Skeletal muscle tissue (tissue), 3 donors: ENCODE measurements at regions not wholly inside any gene's neighbourhood (a gene's known extent, or its start where the extent isn't known, plus 50 kb on each side); places are given as distances from the start of the nearest gene placed in this dataset.

Source experiments
- H3K27ac ChIP-seq: one replicate; pipeline ENCODE4 v1.7.0; 2013; ENCODE audit warnings: mild to moderate bottlenecking, low read depth, low read length, inconsistent platforms
- H3K27me3 ChIP-seq, 3 donors: one replicate each; pipeline ENCODE4 v1.7.0; 2013; ENCODE audit warnings: low read length in 3 of 3; ENCODE audit not compliant: control insufficient read depth in 3 of 3, insufficient read depth in 3 of 3
- H3K36me3 ChIP-seq, 3 donors: one replicate each; pipeline ENCODE4 v1.7.0; 2013; ENCODE audit warnings: low read length in 3 of 3; ENCODE audit not compliant: control insufficient read depth in 3 of 3, insufficient read depth in 3 of 3
- H3K4me1 ChIP-seq, 3 donors: one replicate each; pipeline ENCODE4 v1.7.0; 2013; ENCODE audit warnings: low read length in 3 of 3, mild to moderate bottlenecking in 3 of 3; ENCODE audit not compliant: control insufficient read depth in 3 of 3, insufficient read depth in 3 of 3
- H3K4me3 ChIP-seq, 3 donors: one replicate each; pipeline ENCODE4 v1.7.0; 2013; ENCODE audit warnings: low read length in 3 of 3
- H3K9ac ChIP-seq, 3 donors: one replicate each; pipeline ENCODE4 v1.7.0; 2013; ENCODE audit warnings: low read length in 3 of 3, mild to moderate bottlenecking in 3 of 3, moderate library complexity in 2 of 3, low read depth in 1 of 3
- H3K9me3 ChIP-seq, 3 donors: one replicate each; pipeline ENCODE4 v1.7.0; 2013; ENCODE audit warnings: low read length in 3 of 3; ENCODE audit not compliant: control insufficient read depth in 3 of 3
- donor health status: Osteomylitis.

GRCh38 chrX:121323337-121323736 is 275.9 kb downstream of the GLUD2 start:
- Histone ChIP-seq H3K27ac (no peak overlapping the region), H3K9me3 (no peaks in the 10 kb centered on the region), H3K27me3 (no peaks in the 10 kb centered on the region), H3K9ac (no peak overlapping the region), H3K36me3 (no peaks in the 10 kb centered on the region), H3K4me3 (no peak overlapping the region), H3K4me1 (no peaks in the 10 kb centered on the region)

- Histone ChIP-seq H3K4me3 (no peak overlapping the region), H3K36me3 (no peaks in the 10 kb centered on the region), H3K9me3 (no peaks in the 10 kb centered on the region), H3K9ac (no peak overlapping the region), H3K27ac (no peak overlapping the region), H3K4me1 (no peaks in the 10 kb centered on the region), H3K27me3 (no peaks in the 10 kb centered on the region)
Observed at GRCh38 chrX:121333942-121334341, 286.5 kb downstream of the GLUD2 start.

- Histone ChIP-seq H3K9me3 (no peaks in the 10 kb centered on the region), H3K4me1 (no peaks in the 10 kb centered on the region), H3K9ac (no peak overlapping the region), H3K27ac (no peak overlapping the region), H3K36me3 (no peaks in the 10 kb centered on the region), H3K4me3 (no peak overlapping the region), H3K27me3 (no peaks in the 10 kb centered on the region)
Observed at GRCh38 chrX:121336831-121337421, 289.5 kb downstream of the GLUD2 start.

- Histone ChIP-seq H3K4me1 (no peaks in the 10 kb centered on the region), H3K9ac (no peak overlapping the region), H3K27me3 (no peaks in the 10 kb centered on the region), H3K9me3 (no peaks in the 10 kb centered on the region), H3K4me3 (no peak overlapping the region), H3K27ac (no peak overlapping the region), H3K36me3 (no peaks in the 10 kb centered on the region)
Observed at GRCh38 chrX:121337816-121338215, 290.4 kb downstream of the GLUD2 start.

- Histone ChIP-seq H3K27me3 (no peaks in the 10 kb centered on the region), H3K4me3 (no peak overlapping the region), H3K9me3 (no peaks in the 10 kb centered on the region), H3K27ac (no peak overlapping the region), H3K4me1 (no peaks in the 10 kb centered on the region), H3K9ac (no peak overlapping the region), H3K36me3 (no peaks in the 10 kb centered on the region)
Observed at GRCh38 chrX:121349263-121349662, 301.9 kb downstream of the GLUD2 start.

- H3K9me3 ChIP-seq, result no peaks in the 10 kb centered on the region
- no peaks in the 10 kb centered on the region for H3K36me3 ChIP-seq
Observed at GRCh38 chrX:121356139-121356849, 308.9 kb downstream of the GLUD2 start.

GRCh38 chrX:121356850-121357171 is 309.4 kb downstream of the GLUD2 start:
- no peaks in the 10 kb centered on the region for H3K36me3 ChIP-seq
- no peaks in the 10 kb centered on the region for H3K9me3 ChIP-seq
- no peak overlapping the region for H3K4me3 ChIP-seq
- H3K4me1 ChIP-seq, result no peaks in the 10 kb centered on the region
- H3K27ac ChIP-seq, result no peak overlapping the region
- no peaks in the 10 kb centered on the region for H3K27me3 ChIP-seq
- no peak overlapping the region for H3K9ac ChIP-seq

More at GRCh38 chrX:121356139-121356849, 308.9 kb downstream of the GLUD2 start:
- Histone ChIP-seq H3K4me3 (no peak overlapping the region), H3K9ac (no peak overlapping the region), H3K4me1 (no peaks in the 10 kb centered on the region), H3K27ac (no peak overlapping the region), H3K27me3 (no peaks in the 10 kb centered on the region)

GRCh38 chrX:121360280-121360679 is 312.9 kb downstream of the GLUD2 start:
- H3K9ac ChIP-seq, result no peak overlapping the region
- no peaks in the 10 kb centered on the region for H3K9me3 ChIP-seq
- H3K4me1 ChIP-seq, result no peaks in the 10 kb centered on the region
- no peak overlapping the region for H3K4me3 ChIP-seq
- no peaks in the 10 kb centered on the region for H3K27me3 ChIP-seq
- H3K36me3 ChIP-seq, result no peaks in the 10 kb centered on the region
- H3K27ac ChIP-seq, result no peak overlapping the region

GRCh38 chrX:121365572-121366161 is 318.3 kb downstream of the GLUD2 start:
- no peaks in the 10 kb centered on the region for H3K36me3 ChIP-seq
- H3K9me3 ChIP-seq, result no peaks in the 10 kb centered on the region
- H3K27me3 ChIP-seq, result no peaks in the 10 kb centered on the region
- H3K9ac ChIP-seq, result no peak overlapping the region
- no peaks in the 10 kb centered on the region for H3K4me1 ChIP-seq
- H3K27ac ChIP-seq, result no peak overlapping the region
- H3K4me3 ChIP-seq, result no peak overlapping the region

- Histone ChIP-seq H3K27me3 (no peaks in the 10 kb centered on the region), H3K4me3 (no peak overlapping the region), H3K27ac (no peak overlapping the region), H3K9ac (no peak overlapping the region), H3K9me3 (no peaks in the 10 kb centered on the region), H3K36me3 (no peaks in the 10 kb centered on the region), H3K4me1 (no peaks in the 10 kb centered on the region)
Observed at GRCh38 chrX:121374471-121374870, 327.1 kb downstream of the GLUD2 start.
